Small intestine (tissue), 7 donors: ENCODE measurements at regions not wholly inside any gene's neighbourhood (a gene's known extent, or its start where the extent isn't known, plus 50 kb on each side); places are given as distances from the start of the nearest gene placed in this dataset.

Experiments
- DNase-seq, 2 donors: peaks; one replicate each; pipeline versions ENCODE4 v3.0.0 to v3.0.0-alpha.2; 2013
- FAIRE-seq: peaks from 2 replicates; lab custom pipeline; 2012; peaks lifted over from hg19 to GRCh38; lab: Jason Lieb, UNC
- H3K27ac ChIP-seq, 3 donors: one replicate each; pipeline ENCODE4 v1.5.1; 2013; ENCODE audit warnings: low read length in 2 of 3, mild to moderate bottlenecking in 2 of 3, control low read depth in 1 of 3, inconsistent platforms in 1 of 3, low read depth in 1 of 3, moderate library complexity in 1 of 3
- H3K27me3 ChIP-seq, 3 donors: one replicate each; pipeline ENCODE4 v1.6.1; 2013; ENCODE audit warnings: low read length in 3 of 3, inconsistent platforms in 1 of 3; ENCODE audit not compliant: control insufficient read depth in 3 of 3, insufficient read depth in 3 of 3
- H3K36me3 ChIP-seq, 3 donors: one replicate each; pipeline ENCODE4 v1.6.1; 2013; ENCODE audit warnings: low read length in 3 of 3, inconsistent platforms in 1 of 3, low read depth in 1 of 3, mild to moderate bottlenecking in 1 of 3, moderate library complexity in 1 of 3; ENCODE audit not compliant: control insufficient read depth in 3 of 3, insufficient read depth in 2 of 3
- H3K4me1 ChIP-seq, 3 donors: one replicate each; pipeline ENCODE4 v1.6.1; 2013; ENCODE audit warnings: low read length in 2 of 3, inconsistent platforms in 1 of 3, low read depth in 1 of 3, mild to moderate bottlenecking in 1 of 3, moderate library complexity in 1 of 3; ENCODE audit not compliant: control insufficient read depth in 3 of 3, insufficient read depth in 2 of 3
- H3K4me3 ChIP-seq, 3 donors: one replicate each; pipeline ENCODE4 v1.5.1; 2013; ENCODE audit warnings: low read length in 3 of 3, control low read depth in 1 of 3, inconsistent platforms in 1 of 3, low read depth in 1 of 3, mild to moderate bottlenecking in 1 of 3, moderate library complexity in 1 of 3
- H3K9me3 ChIP-seq, 2 donors: one replicate each; pipeline ENCODE4 v1.6.1; 2013; ENCODE audit warnings: low read depth in 1 of 2, low read length in 1 of 2; ENCODE audit not compliant: control insufficient read depth in 2 of 2, insufficient read depth in 1 of 2
- WGBS, 3 donors: extraction: QIAGEN DNeasy Blood & Tissue Kit; methylation state at CpG; one replicate each; pipeline ENCODE4 v1.1.7; 2013; 5-methylcytosine and 5-hydroxymethylcytosine counted together
- donor health status: healthy with polysubstance abuse.
- donor health status: control.
- donor health status: control.
- donor health status: Bipolar disorder and iron deficiency.
- donor health status: healthy.

- Histone ChIP-seq H3K9me3 (peaks cover 0 to 2% of the 10 kb centered on the region in 2 donors), H3K4me1 (no peaks in the 10 kb centered on the region), H3K36me3 (no peaks in the 10 kb centered on the region), H3K27me3 (no peaks in the 10 kb centered on the region), H3K4me3 (no peak overlapping the region), H3K27ac (no peak overlapping the region)
- FAIRE-seq, result no peak
- 26 to 59% (median 35%) methylated on average over 1 of the region's 1 CpG for WGBS, 3 donors
- DNase-seq, result peak in 1 of 2 donors; percentile 5
Measured at GRCh38 chr14:85811340-85811739, 281.4 kb downstream of the FLRT2 start.

GRCh38 chr14:85799668-85800067 is 269.7 kb downstream of the FLRT2 start:
- 68 to 80% (median 79%) methylated on average over 2 of the region's 2 CpGs for WGBS, 3 donors
- no peaks in the 10 kb centered on the region for H3K27me3 ChIP-seq
- no peaks in the 10 kb centered on the region for H3K36me3 ChIP-seq
- no peaks in the 10 kb centered on the region for H3K4me1 ChIP-seq
- no peak overlapping the region for H3K4me3 ChIP-seq
- DNase-seq, result no peak
- no peak for FAIRE-seq
- peaks cover 0 to 1% of the 10 kb centered on the region in 2 donors for H3K9me3 ChIP-seq
- no peak overlapping the region for H3K27ac ChIP-seq

- Histone ChIP-seq H3K27me3 (no peaks in the 10 kb centered on the region), H3K4me3 (no peak overlapping the region), H3K9me3 (peaks cover 0 to 1% of the 10 kb centered on the region in 2 donors), H3K27ac (no peak overlapping the region), H3K36me3 (no peaks in the 10 kb centered on the region), H3K4me1 (no peaks in the 10 kb centered on the region)
- WGBS, 3 donors, result 60 to 65% (median 61%) methylated on average over 5 of the region's 5 CpGs
- FAIRE-seq (no peak), DNase-seq (no peak)
Measured at GRCh38 chr14:85798856-85799255, 268.9 kb downstream of the FLRT2 start.

- WGBS, 3 donors, result 56 to 77% (median 66%) methylated on average over 1 of the region's 1 CpG
- Histone ChIP-seq H3K4me3 (no peak overlapping the region), H3K9me3 (no peaks in the 10 kb centered on the region), H3K4me1 (no peaks in the 10 kb centered on the region), H3K27me3 (no peaks in the 10 kb centered on the region), H3K36me3 (no peaks in the 10 kb centered on the region), H3K27ac (no peak overlapping the region)
- no peak for FAIRE-seq
- DNase-seq, result no peak
Measured at GRCh38 chr14:85793533-85793932, 263.6 kb downstream of the FLRT2 start.

GRCh38 chr14:85789506-85789905 is 259.6 kb downstream of the FLRT2 start:
- DNase-seq (no peak), FAIRE-seq (no peak)
- no peak overlapping the region for H3K4me3 ChIP-seq
- H3K36me3 ChIP-seq, result no peaks in the 10 kb centered on the region
- H3K4me1 ChIP-seq, result no peaks in the 10 kb centered on the region
- H3K27ac ChIP-seq, result no peak overlapping the region
- H3K9me3 ChIP-seq, result no peaks in the 10 kb centered on the region
- H3K27me3 ChIP-seq, result no peaks in the 10 kb centered on the region
- 61 to 77% (median 70%) methylated on average over 2 of the region's 2 CpGs for WGBS, 3 donors

DNA sequence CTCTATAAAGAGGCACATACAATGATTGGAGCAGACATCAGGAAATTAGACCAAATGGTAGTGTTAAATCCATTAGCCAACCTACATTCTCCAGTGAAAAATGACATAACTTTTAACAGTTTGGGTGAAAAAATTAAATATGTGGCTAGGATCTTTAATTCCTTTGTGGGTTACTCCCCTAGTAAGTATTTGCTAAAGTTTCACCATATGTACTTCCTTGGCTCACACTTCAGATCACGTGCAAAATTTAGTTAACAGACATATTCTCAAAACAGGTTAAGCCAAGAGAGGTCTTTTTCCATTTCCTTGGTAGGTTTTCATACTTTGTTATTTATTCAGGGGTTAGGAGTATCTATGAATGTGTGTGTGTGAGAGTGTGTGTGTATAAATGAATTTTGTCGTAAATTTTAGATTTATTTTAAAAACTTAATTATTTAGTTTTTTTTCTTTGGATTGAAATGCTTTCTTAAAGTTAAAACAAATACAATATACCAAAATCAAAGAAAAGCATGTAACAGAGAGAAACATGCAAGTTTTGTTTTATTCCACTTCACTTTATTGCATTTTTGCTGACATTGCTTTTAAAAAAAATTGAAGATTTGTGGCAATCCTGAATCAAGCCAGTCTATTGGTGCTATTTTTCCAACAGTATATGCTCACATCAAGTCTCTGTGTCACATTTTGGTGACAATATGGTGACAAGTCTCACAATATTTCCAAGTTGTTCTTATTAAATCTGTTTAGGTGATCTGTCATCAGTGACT is 258.7 kb downstream of the FLRT2 start:
- Histone ChIP-seq H3K36me3 (no peaks in the 10 kb centered on the region), H3K27ac (no peak overlapping the region), H3K4me3 (no peak overlapping the region), H3K4me1 (no peaks in the 10 kb centered on the region), H3K27me3 (no peaks in the 10 kb centered on the region), H3K9me3 (no peaks in the 10 kb centered on the region)
- WGBS, 3 donors, result 79 to 86% (median 81%) methylated on average over 2 of the region's 2 CpGs
- DNase-seq (no peak), FAIRE-seq (no peak)

GRCh38 chr14:85766295-85766694 is 236.4 kb downstream of the FLRT2 start:
- Histone ChIP-seq H3K9me3 (peaks cover 0 to 1% of the 10 kb centered on the region in 2 donors), H3K4me3 (no peak overlapping the region), H3K4me1 (no peaks in the 10 kb centered on the region), H3K27ac (no peak overlapping the region), H3K36me3 (no peaks in the 10 kb centered on the region), H3K27me3 (no peaks in the 10 kb centered on the region)
- FAIRE-seq (no peak), DNase-seq (no peak)
- WGBS, 3 donors, result 81 to 86% (median 83%) methylated on average over 3 of the region's 3 CpGs

GRCh38 chr14:85764822-85765221 is 234.9 kb downstream of the FLRT2 start:
- Histone ChIP-seq H3K27ac (no peak overlapping the region), H3K4me1 (no peaks in the 10 kb centered on the region), H3K9me3 (peaks cover 0 to 1% of the 10 kb centered on the region in 2 donors), H3K4me3 (no peak overlapping the region), H3K27me3 (no peaks in the 10 kb centered on the region), H3K36me3 (no peaks in the 10 kb centered on the region)
- WGBS, 3 donors, result 57 to 75% (median 71%) methylated on average over 6 of the region's 6 CpGs
- FAIRE-seq, result no peak
- DNase-seq, result no peak

DNA sequence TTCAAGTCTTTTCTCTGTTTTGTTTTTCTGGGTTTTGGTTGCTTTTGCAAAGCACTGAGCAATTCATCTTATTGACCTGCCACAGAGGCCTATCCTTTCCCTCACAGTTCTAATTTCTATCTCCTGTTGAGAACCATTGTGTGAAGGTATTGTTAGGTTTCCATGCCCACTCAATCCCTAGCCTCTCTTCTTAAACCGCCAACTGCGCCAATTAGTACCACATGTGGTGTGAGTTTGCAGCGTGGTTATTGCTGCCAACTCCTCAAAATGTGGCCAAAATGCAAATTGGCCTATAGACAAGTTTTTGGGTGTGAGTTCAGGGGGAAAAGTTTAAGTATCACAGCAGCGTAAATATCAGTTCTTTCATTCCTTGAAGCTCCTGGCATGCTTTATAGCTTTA is 232.6 kb downstream of the FLRT2 start:
- H3K9me3 ChIP-seq, result peaks cover 0 to 1% of the 10 kb centered on the region in 2 donors
- H3K27me3 ChIP-seq, result no peaks in the 10 kb centered on the region
- H3K4me3 ChIP-seq, result no peak overlapping the region
- H3K27ac ChIP-seq, result no peak overlapping the region
- DNase-seq (no peak), FAIRE-seq (no peak)
- no peaks in the 10 kb centered on the region for H3K36me3 ChIP-seq
- H3K4me1 ChIP-seq, result no peaks in the 10 kb centered on the region
- WGBS, 3 donors, result 71 to 82% (median 77%) methylated on average over 4 of the region's 4 CpGs
